Panc1 (cell line): ENCODE measurements at regions not wholly inside any gene's neighbourhood (a gene's known extent, or its start where the extent isn't known, plus 50 kb on each side); places are given as distances from the start of the nearest gene placed in this dataset.

Experiments used
- ATAC-seq: fragments of 200-7000 bp; cut with Tn5 transposase; 2 replicates; pipeline ENCODE4 v1.9.1; 2020; ENCODE audit warnings: mild to moderate bottlenecking, moderate library complexity
- BruUV-seq: library from RNA; stranded (reverse); fragments of 400-500 nt; replicated peaks from 2 replicates; lab custom pipeline; 2021; lab: Mats Ljungman, UMichigan
- CTCF ChIA-PET: fragments of 300-600 bp; sonication (Branson Sonifier 250); formaldehyde crosslinking; loops from one replicate; lab custom pipeline; 2022; ENCODE audit warnings: antibody characterized with exemption; lab: Charles Lee
- POLR2A ChIA-PET: fragments of 300-600 bp; sonication (Branson Sonifier 250); formaldehyde crosslinking; loops from one replicate; lab custom pipeline; 2022; ENCODE audit warnings: antibody characterized with exemption; lab: Charles Lee
- DNase-seq: peaks from one replicate; pipeline ENCODE4 v3.0.0-alpha.2; 2010; ENCODE audit warnings: low read depth, low spot score
- H3K27ac ChIP-seq: 2 replicates; pipeline ENCODE4 v1.5.1; 2011; ENCODE audit warnings: mild to moderate bottlenecking, low read length, inconsistent platforms
- H3K27me3 ChIP-seq: fragments of 200-500 bp; sonication (Bioruptor generic); 2 replicates; pipeline ENCODE4 v1.6.0; 2014; ENCODE audit warnings: low read length, inconsistent platforms; ENCODE audit not compliant: control insufficient read depth, insufficient read depth
- H3K36me3 ChIP-seq: fragments of 200-500 bp; sonication (Bioruptor generic); 2 replicates; pipeline ENCODE4 v1.5.1; 2014; ENCODE audit warnings: inconsistent platforms, mild to moderate bottlenecking, low read length, moderate library complexity; ENCODE audit not compliant: control insufficient read depth, insufficient read depth
- H3K4me1 ChIP-seq: 2 replicates; pipeline ENCODE4 v1.5.1; 2011; ENCODE audit warnings: inconsistent platforms, mild to moderate bottlenecking, low read length, moderate library complexity; ENCODE audit not compliant: control insufficient read depth, insufficient read depth
- H3K4me3 ChIP-seq, 2 experiments: 2 replicates each; pipeline ENCODE4 v1.5.1; 2011 to 2012; ENCODE audit warnings: low read depth in 2 of 2, low read length in 2 of 2, mild to moderate bottlenecking in 2 of 2, inconsistent platforms in 1 of 2, moderate library complexity in 1 of 2
- H3K9me3 ChIP-seq: fragments of 200-500 bp; sonication (Bioruptor generic); 2 replicates; pipeline ENCODE4 v1.5.1; 2014; ENCODE audit warnings: low read depth, mild to moderate bottlenecking, inconsistent platforms, low read length, moderate library complexity; ENCODE audit not compliant: control insufficient read depth, insufficient read depth
- CTCF ChIP-seq: fragments of 450-650 bp; IDR thresholded peaks from 2 replicates; pipeline ENCODE4 v1.5.1; 2017; ENCODE audit warnings: mild to moderate bottlenecking
- POLR2AphosphoS5 ChIP-seq: IDR thresholded peaks from 2 replicates; pipeline ENCODE4 v1.6.1; 2012; ENCODE audit warnings: mild to moderate bottlenecking, low read depth, low read length, moderate library complexity
- REST ChIP-seq, 2 experiments: IDR thresholded peaks; 2 replicates each; pipeline ENCODE4 v1.6.1; 2011 to 2012; ENCODE audit warnings: low read depth in 2 of 2, control low read depth in 1 of 2, low read length in 1 of 2, mild to moderate bottlenecking in 1 of 2, moderate library complexity in 1 of 2; ENCODE audit not compliant: insufficient read depth in 1 of 2
- SIN3A ChIP-seq: IDR thresholded peaks from 2 replicates; pipeline ENCODE4 v1.6.1; 2012; ENCODE audit warnings: low read depth, mild to moderate bottlenecking, low read length, moderate library complexity, borderline replicate concordance; ENCODE audit not compliant: insufficient read depth
- TCF7L2 ChIP-seq: IDR thresholded peaks from 2 replicates; pipeline ENCODE4 v1.6.1; 2011; ENCODE audit warnings: mild to moderate bottlenecking, low read depth, low read length, inconsistent platforms
- in situ Hi-C: cut with HindIII; loops from 2 replicates; pipeline ENCODE4 v1.10.0; 2016; ENCODE audit warnings: low sequenced_read_pairs, low pct_unique_long_range_greater_than_20kb
- intact Hi-C: fragments of 100-400 bp; cut with micrococcal nuclease; formaldehyde crosslinking; loops from one replicate; pipeline ENCODE4 v1.10.0; 2022; ENCODE audit not compliant: unreplicated experiment

GRCh38 chr7:23964715-23965114 lies 254.7 kb downstream of the STK31 start:
- no peaks in the 10 kb centered on the region for H3K4me1 ChIP-seq
- in situ Hi-C loops (no loop called here), intact Hi-C loops (no loop called here)
- DNase-seq (no peak), ATAC-seq (no peak)
- H3K9me3 ChIP-seq = no peaks in the 10 kb centered on the region
- no peaks in the 10 kb centered on the region for H3K27me3 ChIP-seq
- TF ChIP-seq REST (IDR thresholded peaks at IDR 0.05; ENCODE audit: insufficient read depth in 1 of 2, low read depth in 2 of 2, low read length in 1 of 2) (no peak), CTCF (no peak), POLR2AphosphoS5 (no peak)
- CTCF ChIA-PET = no interaction called here
- H3K4me3 ChIP-seq = no peak overlapping the region
- BruUV-seq = no TSS peak
- no peaks in the 10 kb centered on the region for H3K36me3 ChIP-seq
- no peak overlapping the region for H3K27ac ChIP-seq
- POLR2A ChIA-PET = no interaction called here

- no peak for DNase-seq
- TF ChIP-seq TCF7L2 (no peak), POLR2AphosphoS5 (no peak), REST (IDR thresholded peaks at IDR 0.05; ENCODE audit: insufficient read depth in 1 of 2, low read depth in 2 of 2, low read length in 1 of 2) (no peak), CTCF (no peak), SIN3A (no peak)
- Histone ChIP-seq H3K36me3 (no peaks in the 10 kb centered on the region), H3K9me3 (no peaks in the 10 kb centered on the region), H3K4me1 (no peaks in the 10 kb centered on the region), H3K27ac (no peak overlapping the region), H3K4me3 (no peak overlapping the region), H3K27me3 (no peaks in the 10 kb centered on the region)
- no peak for ATAC-seq
- no TSS peak for BruUV-seq
- intact Hi-C loops (no loop called here), in situ Hi-C loops (no loop called here)
- CTCF ChIA-PET = no interaction called here
- POLR2A ChIA-PET = no interaction called here
Measured at GRCh38 chr7:23965296-23965695, 255.3 kb downstream of the STK31 start.
